Thymus (tissue), 11 donors: ENCODE measurements at regions not wholly inside any gene's neighbourhood (a gene's known extent, or its start where the extent isn't known, plus 50 kb on each side); places are given as distances from the start of the nearest gene placed in this dataset.
"Not testable (repeated sequence)": the region's sequence is repeated elsewhere in the genome, so short reads cannot be mapped to it uniquely, and the experiment has no call there.

ENCODE experiments used
- DNase-seq, 9 donors: peaks; one replicate each; pipeline ENCODE4 v3.0.0-alpha.2; 2013; ENCODE audit warnings: low spot score in 9 of 9, low read depth in 6 of 9, missing footprints in 1 of 9
- H3K27ac ChIP-seq, 2 donors: one replicate each; pipeline ENCODE4 v1.5.1; 2013; ENCODE audit warnings: control low read depth in 1 of 2, low read depth in 1 of 2, low read length in 1 of 2, mild to moderate bottlenecking in 1 of 2, moderate library complexity in 1 of 2
- H3K27me3 ChIP-seq, 2 donors: one replicate each; pipeline ENCODE4 v1.5.1; 2013; ENCODE audit warnings: low read length in 1 of 2; ENCODE audit not compliant: control insufficient read depth in 2 of 2, insufficient read depth in 1 of 2
- H3K36me3 ChIP-seq, 2 donors: one replicate each; pipeline ENCODE4 v1.5.1; 2013; ENCODE audit warnings: low read length in 1 of 2, mild to moderate bottlenecking in 1 of 2, moderate library complexity in 1 of 2; ENCODE audit not compliant: control insufficient read depth in 2 of 2, insufficient read depth in 2 of 2
- H3K4me1 ChIP-seq, 2 donors: one replicate each; pipeline ENCODE4 v1.5.1; 2013; ENCODE audit warnings: low read length in 2 of 2; ENCODE audit not compliant: control insufficient read depth in 2 of 2, insufficient read depth in 2 of 2
- H3K4me3 ChIP-seq, 2 donors: one replicate each; pipeline ENCODE4 v1.5.1; 2013; ENCODE audit warnings: low read length in 2 of 2, control low read depth in 1 of 2, mild to moderate bottlenecking in 1 of 2
- H3K9me3 ChIP-seq, 2 donors: one replicate each; pipeline ENCODE4 v1.5.1; 2013; ENCODE audit warnings: low read length in 1 of 2, mild to moderate bottlenecking in 1 of 2; ENCODE audit not compliant: control insufficient read depth in 2 of 2, insufficient read depth in 1 of 2
- WGBS: extraction: QIAGEN DNeasy Blood & Tissue Kit; methylation state at CpG from one replicate; pipeline ENCODE4 v1.1.7; 2013; 5-methylcytosine and 5-hydroxymethylcytosine counted together
- donor health status: healthy.

- DNase-seq = no peak
- no peaks in the 10 kb centered on the region for H3K27me3 ChIP-seq
- WGBS = 95% methylated on average over 4 of the region's 4 CpGs
- no peaks in the 10 kb centered on the region for H3K4me1 ChIP-seq
- H3K9me3 ChIP-seq = no peaks in the 10 kb centered on the region
- H3K27ac ChIP-seq = no peak overlapping the region
- no peak overlapping the region for H3K4me3 ChIP-seq
- H3K36me3 ChIP-seq = no peaks in the 10 kb centered on the region
Observed at GRCh38 chr14:53265025-53265424, 111.9 kb upstream of the DDHD1 start.

GRCh38 chr14:53260928-53261327 lies 107.8 kb upstream of the DDHD1 start:
- no peak for DNase-seq
- Histone ChIP-seq H3K9me3 (peaks cover 0 to 4% of the 10 kb centered on the region in 2 donors), H3K27me3 (no peaks in the 10 kb centered on the region), H3K27ac (no peak overlapping the region), H3K4me1 (no peaks in the 10 kb centered on the region), H3K4me3 (no peak overlapping the region), H3K36me3 (no peaks in the 10 kb centered on the region)
- 96% methylated on average over 2 of the region's 2 CpGs for WGBS

DNA sequence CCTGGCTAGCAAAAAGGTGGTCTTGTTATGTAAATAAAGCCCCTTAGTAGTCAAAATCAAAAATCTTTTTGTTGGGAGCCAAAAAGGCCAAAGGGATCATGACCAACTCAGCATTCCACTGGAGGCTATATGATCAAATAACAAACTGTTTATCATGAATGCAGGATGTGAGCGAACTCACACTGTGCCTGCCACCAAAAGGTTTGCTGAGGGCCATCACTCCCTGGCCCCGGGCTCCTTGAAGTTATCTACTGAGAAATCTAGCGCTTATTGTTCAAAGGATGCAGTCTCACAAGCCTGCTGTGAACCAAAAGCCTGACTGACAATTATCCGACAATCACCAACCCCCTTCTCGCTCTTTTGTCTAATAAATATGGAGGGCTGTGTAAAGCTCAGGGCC lies 107.2 kb upstream of the DDHD1 start:
- WGBS = 83% methylated on average over 5 of the region's 5 CpGs
- no peaks in the 10 kb centered on the region for H3K36me3 ChIP-seq
- H3K27me3 ChIP-seq = no peaks in the 10 kb centered on the region
- no peak overlapping the region for H3K27ac ChIP-seq
- H3K4me3 ChIP-seq = no peak overlapping the region
- H3K4me1 ChIP-seq = no peaks in the 10 kb centered on the region
- no peak for DNase-seq
- H3K9me3 ChIP-seq = peaks cover 0 to 4% of the 10 kb centered on the region in 2 donors

GRCh38 chr14:53252141-53252540 lies 99.0 kb upstream of the DDHD1 start:
- DNase-seq = no peak
- H3K4me1 ChIP-seq = no peaks in the 10 kb centered on the region
- no peaks in the 10 kb centered on the region for H3K27me3 ChIP-seq
- whole genome bisulfite sequencing = 95% methylated on average over 1 of the region's 1 CpG
- H3K36me3 ChIP-seq = no peaks in the 10 kb centered on the region
- no peak overlapping the region for H3K4me3 ChIP-seq
- peaks cover 0 to 4% of the 10 kb centered on the region in 2 donors for H3K9me3 ChIP-seq
- no peak overlapping the region for H3K27ac ChIP-seq

DNA sequence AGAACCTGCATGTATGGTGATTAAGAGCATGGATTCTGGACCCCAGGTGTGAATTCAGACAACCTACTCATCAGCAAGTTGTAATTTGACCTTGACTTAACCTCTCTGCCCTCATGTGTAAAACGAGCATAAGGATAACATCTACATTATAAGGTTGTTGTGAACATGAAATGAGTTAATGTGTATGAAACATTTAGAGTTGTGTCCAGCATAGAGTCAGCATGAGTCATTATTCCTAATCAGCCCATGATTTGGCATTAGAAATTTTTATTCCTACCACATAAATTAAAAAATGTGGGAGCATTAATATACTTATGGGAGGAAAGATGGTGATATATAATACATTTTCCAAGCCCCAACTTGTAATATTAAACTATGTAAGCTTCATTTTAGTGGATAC lies 95.9 kb upstream of the DDHD1 start:
- Histone ChIP-seq H3K9me3 (peaks cover 0 to under 1% of the 10 kb centered on the region in 2 donors), H3K36me3 (no peaks in the 10 kb centered on the region), H3K4me3 (no peak overlapping the region), H3K4me1 (no peaks in the 10 kb centered on the region), H3K27me3 (no peaks in the 10 kb centered on the region), H3K27ac (no peak overlapping the region)
- 87% methylated on average over 1 of the region's 1 CpG for WGBS
- no peak for DNase-seq

- 97% methylated on average over 4 of the region's 4 CpGs for WGBS
- H3K36me3 ChIP-seq = no peaks in the 10 kb centered on the region
- H3K9me3 ChIP-seq = peaks cover 0 to 11% of the 10 kb centered on the region in 2 donors
- H3K4me1 ChIP-seq = no peaks in the 10 kb centered on the region
- DNase-seq = no peak
- no peaks in the 10 kb centered on the region for H3K27me3 ChIP-seq
- no peak overlapping the region for H3K27ac ChIP-seq
- H3K4me3 ChIP-seq = no peak overlapping the region
Observed at GRCh38 chr14:53247596-53248370, 94.7 kb upstream of the DDHD1 start.

DNA sequence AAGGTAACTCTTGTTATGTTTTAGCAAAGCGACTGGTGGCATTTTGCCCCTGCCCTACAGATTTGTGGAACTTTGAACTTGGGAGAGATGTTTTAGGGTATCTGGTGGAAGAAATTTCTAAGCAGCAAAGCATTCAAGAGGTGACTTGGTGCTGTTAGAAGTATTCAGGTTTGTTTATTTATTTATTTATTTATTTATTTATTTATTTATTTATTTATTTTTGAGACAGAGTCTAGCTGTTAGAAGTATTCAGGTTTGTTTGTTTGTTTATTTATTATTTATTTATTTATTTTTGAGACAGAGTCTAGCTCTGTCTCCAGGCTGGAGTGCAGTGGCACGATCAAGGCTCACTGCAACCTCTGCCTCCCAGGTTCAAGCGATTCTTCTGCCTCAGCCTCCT lies 89.8 kb upstream of the DDHD1 start:
- H3K27ac ChIP-seq, H3K4me1 ChIP-seq, H3K27me3 ChIP-seq, DNase-seq, H3K36me3 ChIP-seq, H3K4me3 ChIP-seq: not testable (repeated sequence)
- 99% methylated on average over 3 of the region's 3 CpGs for WGBS
- H3K9me3 ChIP-seq = peaks cover 0 to 11% of the 10 kb centered on the region in 2 donors

DNA sequence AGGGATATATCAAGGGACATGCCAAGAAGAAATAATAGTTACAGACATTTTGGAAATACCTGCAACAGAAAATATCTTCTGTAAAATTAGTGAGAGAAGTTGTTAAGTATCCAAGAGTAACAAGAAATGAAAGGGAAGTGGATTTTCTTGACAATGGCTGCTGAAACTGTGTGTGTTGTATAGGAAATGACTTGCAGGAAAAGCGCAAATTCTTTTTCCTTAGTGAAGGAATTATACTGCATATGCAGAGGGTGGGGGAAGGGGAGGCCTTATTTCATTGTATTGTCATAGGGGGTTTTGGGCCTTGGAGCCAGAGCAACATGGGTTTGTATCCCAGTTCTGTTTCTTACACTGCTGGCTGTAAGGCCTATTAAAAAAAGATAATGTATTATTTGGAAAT lies 84.4 kb upstream of the DDHD1 start:
- DNase-seq = no peak
- H3K4me1 ChIP-seq = no peaks in the 10 kb centered on the region
- H3K9me3 ChIP-seq = no peaks in the 10 kb centered on the region
- 90% methylated on average over 1 of the region's 1 CpG for WGBS
- H3K27ac ChIP-seq = no peak overlapping the region
- no peaks in the 10 kb centered on the region for H3K27me3 ChIP-seq
- H3K4me3 ChIP-seq = no peak overlapping the region
- H3K36me3 ChIP-seq = no peaks in the 10 kb centered on the region

DNA sequence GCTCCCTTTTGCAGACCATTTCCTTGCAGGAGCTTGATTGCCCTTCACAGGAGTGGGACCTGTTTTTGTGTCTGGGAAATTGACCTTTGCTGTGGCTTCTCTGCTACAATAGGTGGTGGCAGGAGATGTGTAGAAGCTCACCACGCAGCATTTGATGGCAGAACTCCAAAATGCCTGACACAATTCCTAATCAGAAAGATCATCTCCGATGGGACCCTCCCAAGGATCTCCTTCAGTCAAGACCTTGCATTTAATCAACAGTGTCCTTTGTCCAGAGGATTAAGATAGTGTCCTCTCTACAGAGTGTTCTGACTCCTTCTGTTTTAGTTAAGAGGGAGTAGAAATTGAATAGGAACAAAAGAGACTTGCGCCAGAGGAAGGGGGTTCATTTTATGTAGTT lies 83.6 kb upstream of the DDHD1 start:
- Histone ChIP-seq H3K27ac (no peak overlapping the region), H3K9me3 (no peaks in the 10 kb centered on the region), H3K4me1 (no peaks in the 10 kb centered on the region), H3K27me3 (no peaks in the 10 kb centered on the region), H3K4me3 (no peak overlapping the region), H3K36me3 (no peaks in the 10 kb centered on the region)
- 94% methylated on average over 3 of the region's 3 CpGs for WGBS
- DNase-seq = no peak
